HG02981 (cell line): ENCODE measurements at regions not wholly inside any gene's neighbourhood (a gene's known extent, or its start where the extent isn't known, plus 50 kb on each side); places are given as distances from the start of the nearest gene placed in this dataset.

Experiments
- ATAC-seq: cut with Tn5 transposase; IDR thresholded peaks from one replicate; pipeline ENCODE4 v1.9.1; 2021; ENCODE audit warnings: mild to moderate bottlenecking, moderate library complexity; ENCODE audit not compliant: unreplicated experiment

- no peak for ATAC-seq
Observed at GRCh38 chr3:117580806-117581205, 871.2 kb downstream of the TUSC7 start.

- ATAC-seq = no peak
Observed at GRCh38 chr3:117586161-117586560, 876.6 kb downstream of the TUSC7 start.

- ATAC-seq = no peak
Observed at GRCh38 chr3:117587416-117587815, 877.8 kb downstream of the TUSC7 start.

GRCh38 chr3:117589454-117589853, 879.9 kb downstream of the TUSC7 start:
- no peak for ATAC-seq

- no peak for ATAC-seq
Observed at GRCh38 chr3:117595615-117596014, 886.0 kb downstream of the TUSC7 start.

- no peak for ATAC-seq
Observed at GRCh38 chr3:117596503-117596902, 886.9 kb downstream of the TUSC7 start.

GRCh38 chr3:117597865-117598264, 888.3 kb downstream of the TUSC7 start:
- ATAC-seq = no peak

- no peak for ATAC-seq
Observed at GRCh38 chr3:117600112-117600511, 890.5 kb downstream of the TUSC7 start.

GRCh38 chr3:117600666-117601065, 891.1 kb downstream of the TUSC7 start:
- ATAC-seq = no peak

- ATAC-seq = no peak
Observed at GRCh38 chr3:117602058-117602644, 892.6 kb downstream of the TUSC7 start.

GRCh38 chr3:117603097-117603496, 893.5 kb downstream of the TUSC7 start:
- ATAC-seq = peak; percentile 69

- ATAC-seq = no peak
Observed at GRCh38 chr3:117606866-117607265, 897.3 kb downstream of the TUSC7 start.

GRCh38 chr3:117609330-117609729, 899.8 kb downstream of the TUSC7 start:
- ATAC-seq = no peak

- no peak for ATAC-seq
Observed at GRCh38 chr3:117610156-117610555, 900.6 kb downstream of the TUSC7 start.

- ATAC-seq = no peak
Observed at GRCh38 chr3:117611211-117611610, 901.6 kb downstream of the TUSC7 start.

GRCh38 chr3:117616227-117616626, 906.6 kb downstream of the TUSC7 start:
- ATAC-seq = no peak

- no peak for ATAC-seq
Observed at GRCh38 chr3:117617906-117618305, 908.3 kb downstream of the TUSC7 start.

- no peak for ATAC-seq
Observed at GRCh38 chr3:117618462-117618861, 908.9 kb downstream of the TUSC7 start.

GRCh38 chr3:117619805-117620204, 910.2 kb downstream of the TUSC7 start:
- no peak for ATAC-seq

- no peak for ATAC-seq
Observed at GRCh38 chr3:117622171-117622841, 912.7 kb downstream of the TUSC7 start.

GRCh38 chr3:117624424-117624823, 914.8 kb downstream of the TUSC7 start:
- no peak for ATAC-seq

GRCh38 chr3:117625174-117625573, 915.6 kb downstream of the TUSC7 start:
- no peak for ATAC-seq

- ATAC-seq = no peak
Observed at GRCh38 chr3:117626577-117626976, 917.0 kb downstream of the TUSC7 start.
